HepG2 (cell line): ENCODE measurements at regions not wholly inside any gene's neighbourhood (a gene's known extent, or its start where the extent isn't known, plus 50 kb on each side); places are given as distances from the start of the nearest gene placed in this dataset.

Source experiments
- ATAC-seq: fragments of 200-7000 bp; cut with Tn5 transposase; 3 replicates; pipeline ENCODE4 v1.9.1; 2020; ENCODE audit warnings: mild to moderate bottlenecking, moderate library complexity
- BruUV-seq: library from RNA; stranded (reverse); fragments of 400-500 nt; replicated peaks from 2 replicates; lab custom pipeline; 2021; lab: Mats Ljungman, UMichigan
- CTCF ChIA-PET: fragments of 300-600 bp; formaldehyde crosslinking; extraction: SDS; loops from one replicate; lab custom pipeline; 2021; ENCODE audit warnings: low total read pairs, inconsistent platforms, low intra/inter-chr PET ratio; lab: Yijun Ruan, JAX
- POLR2A ChIA-PET: fragments of 350-600 bp; sonication (Branson Sonifier 250); formaldehyde crosslinking; loops from one replicate; lab custom pipeline; 2020; ENCODE audit warnings: antibody characterized with exemption, inconsistent platforms; lab: Yijun Ruan, JAX
- DNase-seq: peaks from one replicate; pipeline ENCODE4 v3.0.0-alpha.2; 2015; ENCODE audit warnings: low spot score
- FAIRE-seq: peaks from 3 replicates; lab custom pipeline; 2011; peaks lifted over from hg19 to GRCh38; lab: Jason Lieb, UNC
- H2AFZ ChIP-seq: one replicate; pipeline ENCODE4 v1.6.1; 2011; ENCODE audit warnings: low read length, inconsistent platforms
- H3K27ac ChIP-seq: fragments of 300-600 bp; 3 replicates; pipeline ENCODE4 v1.8.0; 2011; ENCODE audit warnings: mixed run types, mild to moderate bottlenecking, mixed read lengths, low read length, inconsistent platforms; ENCODE audit not compliant: insufficient read depth; ENCODE audit errors: extremely low read length
- H3K27me3 ChIP-seq, 2 experiments: fragments of 200-600 bp in 1 of 2; 2 replicates in 1 of 2; 3 replicates in 1 of 2; pipeline versions ENCODE4 v1.6.0 to v1.8.0; 2011; ENCODE audit warnings: low read length in 2 of 2, mild to moderate bottlenecking in 2 of 2, moderate library complexity in 2 of 2, inconsistent platforms in 1 of 2; ENCODE audit not compliant: insufficient read depth in 2 of 2, control insufficient read depth in 1 of 2
- H3K36me3 ChIP-seq, 2 experiments: fragments of 200-600 bp in 1 of 2; replicated peaks in 1 of 2; 2 replicates in 1 of 2; 3 replicates in 1 of 2; pipeline versions ENCODE4 v1.5.1 to v1.8.0; 2011; ENCODE audit warnings: low read length in 2 of 2, inconsistent platforms in 1 of 2; ENCODE audit not compliant: insufficient read depth in 2 of 2, control insufficient read depth in 1 of 2
- H3K4me1 ChIP-seq: 2 replicates; pipeline ENCODE4 v1.5.1; 2012; ENCODE audit warnings: low read length, inconsistent platforms; ENCODE audit not compliant: insufficient read depth
- H3K4me2 ChIP-seq: 2 replicates; pipeline ENCODE4 v1.6.0; 2011; ENCODE audit warnings: low read depth, low read length, inconsistent platforms
- H3K4me3 ChIP-seq, 3 experiments: fragments of 200-600 bp in 1 of 3; sonication (generic), shearing (Covaris generic) in 1 of 3; replicated peaks in 1 of 3; 2 replicates each; pipeline ENCODE4 v1.5.1; 2011 to 2016; ENCODE audit warnings: low read length in 3 of 3, inconsistent platforms in 2 of 3, low read depth in 2 of 3, mild to moderate bottlenecking in 2 of 3, control low read depth in 1 of 3, mixed read lengths in 1 of 3; ENCODE audit not compliant: insufficient read depth in 1 of 3
- H3K79me2 ChIP-seq: one replicate; pipeline ENCODE4 v1.6.1; 2011; ENCODE audit warnings: low read length, inconsistent platforms; ENCODE audit not compliant: insufficient read depth
- H3K9ac ChIP-seq: 2 replicates; pipeline ENCODE4 v1.6.0; 2011; ENCODE audit warnings: mild to moderate bottlenecking, low read depth, low read length, inconsistent platforms; ENCODE audit not compliant: insufficient read depth
- H3K9me3 ChIP-seq: 2 replicates; pipeline ENCODE4 v1.5.1; 2012; ENCODE audit warnings: mild to moderate bottlenecking, low read length
- H4K20me1 ChIP-seq: 2 replicates; pipeline ENCODE4 v1.6.0; 2011; ENCODE audit warnings: inconsistent platforms, mild to moderate bottlenecking, low read length, moderate library complexity; ENCODE audit not compliant: insufficient read depth
- ATF7 ChIP-seq, 2 experiments: fragments of 450-650 bp in 1 of 2; sonication (generic) in 1 of 2; formaldehyde crosslinking in 1 of 2; IDR thresholded peaks; 2 replicates each; pipeline versions ENCODE4 v1.4.0 to v1.6.1; 2016 to 2020; ENCODE audit warnings: antibody characterized with exemption in 1 of 2, mild to moderate bottlenecking in 1 of 2, missing genetic modification reagents in 1 of 2
- ATF7-NPFF ChIP-seq: sonication (generic); formaldehyde crosslinking; IDR thresholded peaks from 2 replicates; pipeline ENCODE4 v1.8.1; 2023; ENCODE audit warnings: mild to moderate bottlenecking, low read depth, missing genetic modification reagents, moderate library complexity
- ATM ChIP-seq: fragments of 450-650 bp; IDR thresholded peaks from 2 replicates; pipeline ENCODE4 v1.7.1; 2017; ENCODE audit warnings: mild to moderate bottlenecking, borderline replicate concordance
- ETV6 ChIP-seq: sonication (generic); formaldehyde crosslinking; conservative IDR thresholded peaks from 2 replicates; pipeline ENCODE4 v1.4.0; 2020; ENCODE audit warnings: missing genetic modification reagents
- HDAC1 ChIP-seq: sonication (generic); formaldehyde crosslinking; IDR thresholded peaks from 2 replicates; pipeline ENCODE4 v1.5.1; 2020; ENCODE audit warnings: mild to moderate bottlenecking, missing genetic modification reagents
- HNRNPLL ChIP-seq: fragments of 200-400 bp; formaldehyde crosslinking; IDR thresholded peaks from 2 replicates; pipeline ENCODE4 v1.6.1; 2017; ENCODE audit warnings: mild to moderate bottlenecking, low read depth, low read length; ENCODE audit not compliant: poor library complexity, severe bottlenecking
- MED13 ChIP-seq: sonication (generic); formaldehyde crosslinking; IDR thresholded peaks from 2 replicates; pipeline ENCODE4 v1.5.0; 2020; ENCODE audit warnings: missing genetic modification reagents
- MIER3 ChIP-seq: IDR thresholded peaks from 2 replicates; pipeline ENCODE4 v1.6.1; 2016; ENCODE audit warnings: missing compliant biosample characterization, borderline replicate concordance
- NCOR1 ChIP-seq: fragments of 200-600 bp; sonication (generic); IDR thresholded peaks from 2 replicates; pipeline ENCODE4 v1.7.0; 2017; ENCODE audit warnings: antibody characterized with exemption, low read length, borderline replicate concordance
- RBM39 ChIP-seq: fragments of 200-400 bp; formaldehyde crosslinking; IDR thresholded peaks from one replicate; pipeline ENCODE4 v1.6.1; 2018; ENCODE audit warnings: antibody characterized with exemption, mild to moderate bottlenecking, low read depth, low read length; ENCODE audit not compliant: poor library complexity, severe bottlenecking
- REPIN1 ChIP-seq: sonication (generic); formaldehyde crosslinking; IDR thresholded peaks from 2 replicates; pipeline ENCODE4 v1.8.0; 2022; ENCODE audit warnings: missing genetic modification reagents, low read depth, mild to moderate bottlenecking, borderline replicate concordance
- RORA ChIP-seq: sonication (generic); formaldehyde crosslinking; IDR thresholded peaks from 2 replicates; pipeline ENCODE4 v1.5.0; 2020; ENCODE audit warnings: mild to moderate bottlenecking, missing genetic modification reagents, moderate library complexity
- ZNF205 ChIP-seq: IDR thresholded peaks from 2 replicates; pipeline ENCODE4 v1.6.1; 2018; ENCODE audit warnings: missing biosample characterization, missing genetic modification reagents
- ZNF737 ChIP-seq: sonication (generic); formaldehyde crosslinking; IDR thresholded peaks from 2 replicates; pipeline ENCODE4 v1.5.0; 2020; ENCODE audit warnings: missing genetic modification reagents, mild to moderate bottlenecking, borderline replicate concordance
- ZNF790 ChIP-seq: sonication (generic); formaldehyde crosslinking; IDR thresholded peaks from 2 replicates; pipeline ENCODE4 v1.8.0; 2022; ENCODE audit warnings: missing genetic modification reagents, mild to moderate bottlenecking, borderline replicate concordance
- ZSCAN22 ChIP-seq: sonication (generic); formaldehyde crosslinking; IDR thresholded peaks from 2 replicates; pipeline ENCODE4 v1.4.0; 2020; ENCODE audit warnings: mild to moderate bottlenecking, missing genetic modification reagents
- WGBS: methylation state at CpG from one replicate; pipeline ENCODE4 v1.1.6; 2017; ENCODE audit warnings: low lambda C conversion rate; 5-methylcytosine and 5-hydroxymethylcytosine counted together
- in situ Hi-C: cut with HindIII; loops from 2 replicates; pipeline ENCODE4 v1.10.0; 2017; ENCODE audit warnings: low pct_unique_long_range_greater_than_20kb; ENCODE audit not compliant: extremely low pct_ligation_motif_present
- intact Hi-C: fragments of 100-400 bp; cut with micrococcal nuclease; formaldehyde crosslinking; loops from one replicate; pipeline ENCODE4 v1.10.0; 2022; ENCODE audit not compliant: unreplicated experiment
- TF ChIP-seq, protein P1 (sequence below): sonication (generic); formaldehyde crosslinking; IDR thresholded peaks from 2 replicates; pipeline ENCODE4 v1.5.1; 2020; ENCODE audit warnings: mild to moderate bottlenecking, missing genetic modification reagents, borderline replicate concordance
- TF ChIP-seq, protein P2 (sequence below): sonication (generic); formaldehyde crosslinking; IDR thresholded peaks from 2 replicates; pipeline ENCODE4 v1.9.0; 2021; ENCODE audit warnings: missing genetic modification reagents, borderline replicate concordance

GRCh38 chr10:25083546-25084111, 67.2 kb downstream of the THNSL1 start:
- Histone ChIP-seq H2AFZ (no peak overlapping the region), H3K9ac (no peak overlapping the region), H3K4me1 (peaks cover 52% of the 10 kb centered on the region), H3K4me2 (no peak overlapping the region), H3K27ac (no peak overlapping the region), H3K27me3 (no peaks in the 10 kb centered on the region), H4K20me1 (no peaks in the 10 kb centered on the region), H3K79me2 (no peaks in the 10 kb centered on the region), H3K4me3 (no peak overlapping the region), H3K9me3 (no peaks in the 10 kb centered on the region), H3K36me3 (no peaks in the 10 kb centered on the region)
- no TSS peak for BruUV-seq
- intact Hi-C loops (loop anchor here (5.0 to 10.0 kb wide), 4 partner anchors 36 to 269 kb away; no protein-coding TSS in a partner anchor), in situ Hi-C loops (loop anchor here (10.0 kb wide), 1 partner anchor 449 kb away; no protein-coding TSS in a partner anchor)
- CTCF ChIA-PET = no interaction called here
- DNase-seq = no peak
- POLR2A ChIA-PET = interaction anchor here (6.2 kb wide), 1 partner anchor 67 kb away, joined by 35 read pairs; the partner anchor contains the start of genes ENKUR and THNSL1
- FAIRE-seq = no peak
- no peak for ATAC-seq
- 73% methylated on average over 11 of the region's 11 CpGs for WGBS
- TF ChIP-seq ZNF205 (CRISPR knock-in tag) (no peak), NCOR1 (no peak), HNRNPLL (no peak), REPIN1 (CRISPR knock-in tag) (no peak), HDAC1 (no peak), ZSCAN22 (CRISPR knock-in tag) (no peak), MIER3 (CRISPR knock-in tag) (no peak), RBM39 (no peak), ATF7 (IDR thresholded peaks at IDR 0.05) (no peak), ATF7 (CRISPR knock-in tag; IDR thresholded peaks at IDR 0.05) (no peak), ATF7-NPFF (CRISPR knock-in tag) (no peak), ZNF790 (CRISPR knock-in tag) (no peak), ATM (no peak), RORA (no peak), ETV6 (no peak), ZNF737 (CRISPR knock-in tag) (no peak), MED13 (no peak)
- TF ChIP-seq, protein P1, sequence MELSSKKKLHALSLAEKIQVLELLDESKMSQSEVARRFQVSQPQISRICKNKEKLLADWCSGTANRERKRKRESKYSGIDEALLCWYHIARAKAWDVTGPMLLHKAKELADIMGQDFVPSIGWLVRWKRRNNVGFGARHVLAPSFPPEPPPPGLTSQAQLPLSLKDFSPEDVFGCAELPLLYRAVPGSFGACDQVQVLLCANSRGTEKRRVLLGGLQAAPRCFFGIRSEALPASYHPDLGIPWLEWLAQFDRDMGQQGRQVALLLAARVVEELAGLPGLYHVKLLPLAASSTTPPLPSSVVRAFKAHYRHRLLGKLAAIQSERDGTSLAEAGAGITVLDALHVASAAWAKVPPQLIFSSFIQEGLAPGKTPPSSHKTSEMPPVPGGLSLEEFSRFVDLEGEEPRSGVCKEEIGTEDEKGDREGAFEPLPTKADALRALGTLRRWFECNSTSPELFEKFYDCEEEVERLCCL (CRISPR knock-in tag) = no peak
- TF ChIP-seq, protein P2, sequence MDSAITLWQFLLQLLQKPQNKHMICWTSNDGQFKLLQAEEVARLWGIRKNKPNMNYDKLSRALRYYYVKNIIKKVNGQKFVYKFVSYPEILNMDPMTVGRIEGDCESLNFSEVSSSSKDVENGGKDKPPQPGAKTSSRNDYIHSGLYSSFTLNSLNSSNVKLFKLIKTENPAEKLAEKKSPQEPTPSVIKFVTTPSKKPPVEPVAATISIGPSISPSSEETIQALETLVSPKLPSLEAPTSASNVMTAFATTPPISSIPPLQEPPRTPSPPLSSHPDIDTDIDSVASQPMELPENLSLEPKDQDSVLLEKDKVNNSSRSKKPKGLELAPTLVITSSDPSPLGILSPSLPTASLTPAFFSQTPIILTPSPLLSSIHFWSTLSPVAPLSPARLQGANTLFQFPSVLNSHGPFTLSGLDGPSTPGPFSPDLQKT = no peak
